ENCODE measurements at regions not wholly inside any gene's neighbourhood (a gene's known extent, or its start where the extent isn't known, plus 50 kb on each side); places are given as distances from the start of the nearest gene placed in this dataset.

GRCh38 chr1:104726917-104727316 lies 977.2 kb downstream of the AMY1C start:
- ATAC-seq: no peak

GRCh38 chr1:104733866-104734265 lies 984.2 kb downstream of the AMY1C start:
- no peak for ATAC-seq

GRCh38 chr1:104745875-104746274 lies 996.2 kb downstream of the AMY1C start:
- ATAC-seq: no peak

GRCh38 chr1:104746994-104747393 lies 997.3 kb downstream of the AMY1C start:
- no peak for ATAC-seq

GRCh38 chr1:104760017-104760416 lies 1010.3 kb downstream of the AMY1C start:
- no peak for ATAC-seq

- no peak for ATAC-seq
Observed at GRCh38 chr1:104761961-104762570, 1012.4 kb downstream of the AMY1C start.

GRCh38 chr1:104765085-104765484 lies 1015.4 kb downstream of the AMY1C start:
- peak; percentile 44 to 62 for ATAC-seq

- ATAC-seq: no peak
Observed at GRCh38 chr1:104768466-104768865, 1018.8 kb downstream of the AMY1C start.

- ATAC-seq: no peak
Observed at GRCh38 chr1:104780470-104781078, 1030.9 kb downstream of the AMY1C start.

- no peak for ATAC-seq
Observed at GRCh38 chr1:104785575-104786187, 1036.0 kb downstream of the AMY1C start.

GRCh38 chr1:104787866-104788510 lies 1038.3 kb downstream of the AMY1C start:
- no peak for ATAC-seq

- ATAC-seq: no peak
Observed at GRCh38 chr1:104791030-104791429, 1041.3 kb downstream of the AMY1C start.

GRCh38 chr1:104794035-104794434 lies 1044.3 kb downstream of the AMY1C start:
- no peak for ATAC-seq

- no peak for ATAC-seq
Observed at GRCh38 chr1:104795931-104796330, 1046.2 kb downstream of the AMY1C start.

GRCh38 chr1:104797982-104798381 lies 1048.3 kb downstream of the AMY1C start:
- no peak for ATAC-seq

GRCh38 chr1:104801344-104801743 lies 1051.6 kb downstream of the AMY1C start:
- ATAC-seq: no peak

GRCh38 chr1:104804147-104804546 lies 1054.4 kb downstream of the AMY1C start:
- ATAC-seq: no peak

GRCh38 chr1:104807590-104807989 lies 1057.9 kb downstream of the AMY1C start:
- no peak for ATAC-seq

- no peak for ATAC-seq
Observed at GRCh38 chr1:104825401-104825800, 1075.7 kb downstream of the AMY1C start.

GRCh38 chr1:104830534-104830933 lies 1080.8 kb downstream of the AMY1C start:
- ATAC-seq: no peak

- no peak for ATAC-seq
Observed at GRCh38 chr1:104852151-104852550, 1102.5 kb downstream of the AMY1C start.

- ATAC-seq: no peak
Observed at GRCh38 chr1:104853276-104853675, 1103.6 kb downstream of the AMY1C start.

GRCh38 chr1:104854529-104854928 lies 1104.8 kb downstream of the AMY1C start:
- ATAC-seq: no peak

- no peak for ATAC-seq
Observed at GRCh38 chr1:104855550-104855949, 1105.9 kb downstream of the AMY1C start.
